ENCODE measurements at regions not wholly inside any gene's neighbourhood (a gene's known extent, or its start where the extent isn't known, plus 50 kb on each side); places are given as distances from the start of the nearest gene placed in this dataset.

DNA sequence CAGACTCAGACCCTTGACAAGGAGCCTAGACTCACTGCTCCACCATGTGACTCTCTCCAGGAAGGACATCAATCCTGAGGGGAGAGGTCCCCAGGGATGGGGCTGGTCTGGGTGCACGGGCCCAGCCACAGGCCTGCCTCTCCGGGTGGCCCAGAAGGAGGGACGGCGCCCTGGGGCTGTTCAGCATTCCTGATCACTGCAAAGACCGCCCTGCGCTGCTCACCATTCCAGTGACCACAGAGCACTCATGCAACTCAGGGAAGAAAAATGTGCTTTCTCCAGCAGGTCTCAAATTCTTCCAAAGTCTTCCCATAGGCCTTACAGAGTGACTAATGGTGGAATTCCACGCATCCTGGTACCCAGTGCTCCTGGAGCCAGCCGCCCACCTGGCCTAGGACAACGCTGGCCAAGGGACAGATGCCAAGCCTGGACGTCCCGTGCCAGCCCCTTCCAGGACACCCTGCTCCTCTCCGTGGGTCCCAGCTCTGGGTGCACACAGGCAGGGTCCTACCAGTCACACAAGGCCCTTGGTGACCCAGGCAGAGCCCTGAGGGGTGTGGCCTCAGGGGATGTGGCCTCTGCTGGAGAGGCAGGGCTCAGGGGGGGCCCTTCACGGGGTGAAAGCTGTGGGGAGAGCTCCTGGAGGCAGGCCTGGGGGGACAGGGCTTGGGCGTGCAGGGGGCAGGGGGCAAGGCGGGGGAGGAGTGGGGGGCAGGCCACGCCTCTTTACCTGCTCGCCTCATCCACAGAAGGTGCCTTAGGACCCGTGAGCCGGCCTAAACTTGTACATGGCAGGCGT lies 178.8 kb downstream of the IGLL1 start:
- TF ChIP-seq, protein P1, sequence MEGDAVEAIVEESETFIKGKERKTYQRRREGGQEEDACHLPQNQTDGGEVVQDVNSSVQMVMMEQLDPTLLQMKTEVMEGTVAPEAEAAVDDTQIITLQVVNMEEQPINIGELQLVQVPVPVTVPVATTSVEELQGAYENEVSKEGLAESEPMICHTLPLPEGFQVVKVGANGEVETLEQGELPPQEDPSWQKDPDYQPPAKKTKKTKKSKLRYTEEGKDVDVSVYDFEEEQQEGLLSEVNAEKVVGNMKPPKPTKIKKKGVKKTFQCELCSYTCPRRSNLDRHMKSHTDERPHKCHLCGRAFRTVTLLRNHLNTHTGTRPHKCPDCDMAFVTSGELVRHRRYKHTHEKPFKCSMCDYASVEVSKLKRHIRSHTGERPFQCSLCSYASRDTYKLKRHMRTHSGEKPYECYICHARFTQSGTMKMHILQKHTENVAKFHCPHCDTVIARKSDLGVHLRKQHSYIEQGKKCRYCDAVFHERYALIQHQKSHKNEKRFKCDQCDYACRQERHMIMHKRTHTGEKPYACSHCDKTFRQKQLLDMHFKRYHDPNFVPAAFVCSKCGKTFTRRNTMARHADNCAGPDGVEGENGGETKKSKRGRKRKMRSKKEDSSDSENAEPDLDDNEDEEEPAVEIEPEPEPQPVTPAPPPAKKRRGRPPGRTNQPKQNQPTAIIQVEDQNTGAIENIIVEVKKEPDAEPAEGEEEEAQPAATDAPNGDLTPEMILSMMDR (IDR thresholded peaks at IDR 0.05) = no peak
- no peak for TF ChIP-seq POLR2A (IDR thresholded peaks at IDR 0.05)
- TF ChIP-seq EP300 (IDR thresholded peaks at IDR 0.05) = no peak
